ENCODE measurements at regions not wholly inside any gene's neighbourhood (a gene's known extent, or its start where the extent isn't known, plus 50 kb on each side); places are given as distances from the start of the nearest gene placed in this dataset.

DNA sequence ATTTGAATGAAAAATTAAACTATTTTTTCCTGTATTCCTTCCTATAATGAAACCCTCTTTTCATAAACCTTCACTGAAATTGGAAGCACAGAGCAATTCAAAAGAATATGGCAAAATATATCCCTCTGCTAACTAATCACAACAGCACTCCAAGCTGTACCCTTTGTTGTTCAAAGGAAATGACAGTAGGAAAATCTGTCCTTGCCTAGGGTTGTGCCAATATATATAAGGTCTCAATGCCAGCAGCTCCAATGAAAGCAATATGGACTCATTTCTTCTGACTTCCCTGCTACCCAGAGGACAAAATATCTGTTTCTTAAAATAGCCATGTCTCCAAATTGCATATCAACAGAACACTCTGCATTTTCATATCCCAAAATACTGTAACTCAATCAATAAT lies 373.9 kb upstream of the MC4R start:
- TF ChIP-seq HNF4G (IDR thresholded peaks at IDR 0.05) (no peak), FOXA1 (IDR thresholded peaks at IDR 0.05) (no peak), MAX (IDR thresholded peaks at IDR 0.05) (no peak), JUND (IDR thresholded peaks at IDR 0.05) (no peak), TAF1 (conservative IDR thresholded peaks at IDR 0.05) (no peak), HNF4A (conservative IDR thresholded peaks at IDR 0.05) (no peak), REST (IDR thresholded peaks at IDR 0.05) (no peak), EGR1 (IDR thresholded peaks at IDR 0.05; ENCODE audit: low read depth in 2 of 2) (no peak), GABPA (IDR thresholded peaks at IDR 0.05 in 1 of 2, conservative IDR thresholded peaks at IDR 0.05 in 1 of 2) (no peak), NR2F2 (IDR thresholded peaks at IDR 0.05) (no peak)
- TF ChIP-seq, protein P1, sequence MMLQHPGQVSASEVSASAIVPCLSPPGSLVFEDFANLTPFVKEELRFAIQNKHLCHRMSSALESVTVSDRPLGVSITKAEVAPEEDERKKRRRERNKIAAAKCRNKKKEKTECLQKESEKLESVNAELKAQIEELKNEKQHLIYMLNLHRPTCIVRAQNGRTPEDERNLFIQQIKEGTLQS (IDR thresholded peaks at IDR 0.05), result no peak
- TF ChIP-seq, protein P2, sequence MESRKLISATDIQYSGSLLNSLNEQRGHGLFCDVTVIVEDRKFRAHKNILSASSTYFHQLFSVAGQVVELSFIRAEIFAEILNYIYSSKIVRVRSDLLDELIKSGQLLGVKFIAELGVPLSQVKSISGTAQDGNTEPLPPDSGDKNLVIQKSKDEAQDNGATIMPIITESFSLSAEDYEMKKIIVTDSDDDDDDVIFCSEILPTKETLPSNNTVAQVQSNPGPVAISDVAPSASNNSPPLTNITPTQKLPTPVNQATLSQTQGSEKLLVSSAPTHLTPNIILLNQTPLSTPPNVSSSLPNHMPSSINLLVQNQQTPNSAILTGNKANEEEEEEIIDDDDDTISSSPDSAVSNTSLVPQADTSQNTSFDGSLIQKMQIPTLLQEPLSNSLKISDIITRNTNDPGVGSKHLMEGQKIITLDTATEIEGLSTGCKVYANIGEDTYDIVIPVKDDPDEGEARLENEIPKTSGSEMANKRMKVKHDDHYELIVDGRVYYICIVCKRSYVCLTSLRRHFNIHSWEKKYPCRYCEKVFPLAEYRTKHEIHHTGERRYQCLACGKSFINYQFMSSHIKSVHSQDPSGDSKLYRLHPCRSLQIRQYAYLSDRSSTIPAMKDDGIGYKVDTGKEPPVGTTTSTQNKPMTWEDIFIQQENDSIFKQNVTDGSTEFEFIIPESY (IDR thresholded peaks at IDR 0.05), result no peak

GRCh38 chr18:60746919-60747318 lies 374.3 kb upstream of the MC4R start:
- Histone ChIP-seq H3K27me3 (ENCODE audit: control insufficient read depth in 4 of 4, insufficient read depth in 4 of 4, low read length in 3 of 4) (no peaks in the 10 kb centered on the region), H3K4me1 (ENCODE audit: control insufficient read depth in 4 of 4, insufficient read depth in 4 of 4, low read length in 3 of 4) (no peaks in the 10 kb centered on the region), H3K27ac (ENCODE audit: low read depth in 1 of 2, low read length in 2 of 2) (no peak overlapping the region), H3K9ac (ENCODE audit: low read depth in 1 of 2, low read length in 2 of 2) (no peak overlapping the region), H3K36me3 (ENCODE audit: control insufficient read depth in 4 of 4, insufficient read depth in 3 of 4, low read depth in 1 of 4, low read length in 3 of 4) (no peaks in the 10 kb centered on the region), H3K4me3 (ENCODE audit: low read depth in 1 of 3, low read length in 3 of 3) (no peak overlapping the region), H3K9me3 (ENCODE audit: control insufficient read depth in 4 of 4, low read length in 3 of 4) (no peaks in the 10 kb centered on the region)
- DNase-seq (ENCODE audit: low spot score), result no peak
- TF ChIP-seq RXRA (IDR thresholded peaks at IDR 0.05) (no peak), SP1 (IDR thresholded peaks at IDR 0.05) (no peak), NR2F2 (IDR thresholded peaks at IDR 0.05) (no peak), YY1 (IDR thresholded peaks at IDR 0.05) (no peak), FOXA1 (IDR thresholded peaks at IDR 0.05) (no peak), TAF1 (conservative IDR thresholded peaks at IDR 0.05) (no peak), HNF4A (conservative IDR thresholded peaks at IDR 0.05) (no peak)
- TF ChIP-seq, protein P2 (IDR thresholded peaks at IDR 0.05), result no peak
- TF ChIP-seq, protein P1 (IDR thresholded peaks at IDR 0.05), result no peak

More for the DNA sequence above, 373.9 kb upstream of the MC4R start:
- Histone ChIP-seq H3K9ac (ENCODE audit: low read depth in 1 of 2, low read length in 2 of 2) (no peak overlapping the region), H3K4me3 (ENCODE audit: low read depth in 1 of 3, low read length in 3 of 3) (no peak overlapping the region), H3K4me1 (ENCODE audit: control insufficient read depth in 4 of 4, insufficient read depth in 4 of 4, low read length in 3 of 4) (no peaks in the 10 kb centered on the region), H3K27ac (ENCODE audit: low read depth in 1 of 2, low read length in 2 of 2) (no peak overlapping the region), H3K27me3 (ENCODE audit: control insufficient read depth in 4 of 4, insufficient read depth in 4 of 4, low read length in 3 of 4) (no peaks in the 10 kb centered on the region), H3K36me3 (ENCODE audit: control insufficient read depth in 4 of 4, insufficient read depth in 3 of 4, low read depth in 1 of 4, low read length in 3 of 4) (no peaks in the 10 kb centered on the region), H3K9me3 (ENCODE audit: control insufficient read depth in 4 of 4, low read length in 3 of 4) (no peaks in the 10 kb centered on the region)
- DNase-seq (ENCODE audit: low spot score), result no peak
